GM19372 (cell line): ENCODE measurements at regions not wholly inside any gene's neighbourhood (a gene's known extent, or its start where the extent isn't known, plus 50 kb on each side); places are given as distances from the start of the nearest gene placed in this dataset.

Experiments used
- ATAC-seq: cut with Tn5 transposase; IDR thresholded peaks from one replicate; pipeline ENCODE4 v1.9.1; 2021; ENCODE audit warnings: mild to moderate bottlenecking, low read depth, moderate library complexity; ENCODE audit not compliant: unreplicated experiment

- no peak for ATAC-seq
These were observed 251.7 kb downstream of the FZD1 start for GRCh38 chr7:91515961-91516360.

DNA sequence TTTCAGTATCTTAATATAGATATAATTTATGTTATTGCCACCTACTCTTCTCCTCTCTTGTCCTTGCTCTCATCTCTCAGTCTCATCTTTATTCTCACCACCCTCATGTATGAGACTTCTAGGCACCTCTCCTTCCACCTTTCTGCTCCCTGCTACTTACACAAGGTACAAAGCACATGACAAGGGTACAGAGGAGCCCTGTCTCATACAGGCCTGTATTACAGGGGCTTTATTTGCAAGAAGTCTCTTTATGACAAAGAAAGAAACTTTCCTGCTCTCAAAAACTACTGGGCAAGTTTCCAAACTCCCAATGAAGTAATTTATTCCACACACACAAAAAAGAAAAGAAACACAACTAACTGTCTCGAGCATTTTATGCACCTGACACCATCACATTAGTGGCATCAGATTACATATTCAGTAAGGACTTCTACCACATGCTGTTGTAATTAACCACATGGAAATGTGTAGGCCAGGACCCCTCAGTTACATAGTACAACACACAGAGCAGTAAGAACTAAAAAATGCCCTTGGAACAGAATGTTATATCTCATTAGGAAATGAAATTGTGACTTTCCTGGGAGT is 253.1 kb downstream of the FZD1 start:
- no peak for ATAC-seq

- no peak for ATAC-seq
These were observed 253.8 kb downstream of the FZD1 start for GRCh38 chr7:91518058-91518457.

GRCh38 chr7:91519241-91520158 is 255.3 kb downstream of the FZD1 start:
- no peak for ATAC-seq

- no peak for ATAC-seq
These were observed 256.4 kb downstream of the FZD1 start for GRCh38 chr7:91520645-91521044.

- ATAC-seq = no peak
These were observed 262.2 kb downstream of the FZD1 start for GRCh38 chr7:91526404-91526803.

GRCh38 chr7:91527460-91527859 is 263.2 kb downstream of the FZD1 start:
- no peak for ATAC-seq

- ATAC-seq = no peak
These were observed 269.8 kb downstream of the FZD1 start for GRCh38 chr7:91533996-91534395.

- no peak for ATAC-seq
These were observed 273.3 kb downstream of the FZD1 start for GRCh38 chr7:91537260-91538152.

DNA sequence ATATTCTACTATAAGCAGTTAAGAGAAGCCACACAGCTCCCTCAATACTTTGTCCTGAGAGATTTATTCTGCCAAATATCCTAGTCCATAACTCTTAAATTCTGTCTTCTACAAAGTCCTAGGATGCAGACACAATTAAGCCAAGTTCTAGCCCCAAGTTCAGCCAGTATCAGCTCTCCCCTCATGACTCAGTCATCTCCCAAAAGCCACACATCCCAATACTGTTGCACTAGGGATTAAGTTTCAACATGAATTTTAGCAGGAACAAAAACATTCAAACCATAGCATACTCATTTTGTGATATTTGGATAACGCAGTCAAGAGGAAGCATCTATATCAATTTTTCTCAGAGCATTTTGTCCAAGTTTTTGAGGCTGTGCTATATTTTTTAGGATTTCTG is 277.4 kb downstream of the FZD1 start:
- ATAC-seq = no peak

GRCh38 chr7:91543646-91544045 is 279.4 kb downstream of the FZD1 start:
- ATAC-seq = no peak

DNA sequence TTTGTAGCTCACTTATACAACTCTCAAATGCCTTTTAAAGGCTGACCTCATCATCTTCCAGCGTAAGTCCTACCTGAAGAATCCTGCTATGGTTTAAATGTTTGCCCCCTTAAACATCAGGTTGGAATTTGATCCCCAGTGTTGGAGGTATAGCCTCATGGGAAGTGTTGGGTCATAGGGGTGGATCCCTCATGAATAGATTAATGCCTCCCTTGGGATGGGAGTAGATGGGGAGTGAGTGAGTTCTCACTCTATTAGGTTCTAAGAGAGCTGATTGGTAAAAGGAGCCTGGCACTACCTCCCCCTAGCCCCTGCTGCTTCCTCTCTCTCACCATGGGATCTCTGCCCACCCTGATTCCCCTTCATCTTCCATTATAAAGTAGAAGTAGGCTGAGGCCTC is 285.6 kb downstream of the FZD1 start:
- no peak for ATAC-seq

GRCh38 chr7:91550931-91551330 is 286.7 kb downstream of the FZD1 start:
- no peak for ATAC-seq

GRCh38 chr7:91551377-91552175 is 287.3 kb downstream of the FZD1 start:
- no peak for ATAC-seq

DNA sequence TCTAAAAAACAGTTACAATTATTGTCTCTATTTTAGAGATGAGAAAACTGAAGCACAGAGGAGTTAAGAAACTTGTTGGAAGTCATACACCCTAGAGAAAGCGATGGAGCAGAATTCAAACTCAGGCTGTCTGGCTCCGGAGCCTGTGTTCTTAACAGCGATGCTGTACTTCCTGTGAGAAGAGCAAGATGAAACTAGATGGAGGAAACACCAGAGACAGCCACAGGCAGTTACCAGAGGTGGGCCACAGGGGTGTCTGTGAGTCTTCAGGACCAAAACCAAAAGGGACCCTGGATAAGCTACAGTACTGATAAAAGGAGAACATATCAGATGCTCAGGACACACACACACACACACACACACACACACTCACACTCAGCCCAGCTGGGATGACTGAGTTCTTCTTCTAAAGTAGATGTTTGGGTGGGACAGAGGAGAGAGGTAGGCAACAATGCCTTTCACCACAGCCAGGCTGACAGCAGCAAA is 289.2 kb downstream of the FZD1 start:
- ATAC-seq = no peak

DNA sequence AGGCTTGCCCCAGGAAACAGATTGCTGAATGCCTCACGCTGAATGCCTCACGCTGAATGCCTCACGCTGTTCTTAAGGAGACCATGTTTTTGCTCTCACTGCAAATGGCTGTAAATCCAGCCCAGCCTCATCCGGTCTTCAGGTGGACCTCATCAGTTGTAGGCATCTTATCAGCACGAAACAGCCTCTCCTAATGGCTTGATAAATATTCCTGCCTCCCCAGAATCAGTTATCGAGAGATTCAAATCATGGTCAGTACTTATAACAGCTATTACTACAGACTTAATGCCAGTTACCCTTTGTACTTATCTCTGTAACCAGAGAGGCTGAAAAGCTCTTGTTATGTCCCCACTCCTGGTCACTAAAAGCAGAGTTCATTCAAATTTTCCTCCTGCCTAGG is 290.6 kb downstream of the FZD1 start:
- no peak for ATAC-seq

- no peak for ATAC-seq
These were observed 292.0 kb downstream of the FZD1 start for GRCh38 chr7:91556239-91556638.

- ATAC-seq = no peak
These were observed 292.9 kb downstream of the FZD1 start for GRCh38 chr7:91556956-91557650.

DNA sequence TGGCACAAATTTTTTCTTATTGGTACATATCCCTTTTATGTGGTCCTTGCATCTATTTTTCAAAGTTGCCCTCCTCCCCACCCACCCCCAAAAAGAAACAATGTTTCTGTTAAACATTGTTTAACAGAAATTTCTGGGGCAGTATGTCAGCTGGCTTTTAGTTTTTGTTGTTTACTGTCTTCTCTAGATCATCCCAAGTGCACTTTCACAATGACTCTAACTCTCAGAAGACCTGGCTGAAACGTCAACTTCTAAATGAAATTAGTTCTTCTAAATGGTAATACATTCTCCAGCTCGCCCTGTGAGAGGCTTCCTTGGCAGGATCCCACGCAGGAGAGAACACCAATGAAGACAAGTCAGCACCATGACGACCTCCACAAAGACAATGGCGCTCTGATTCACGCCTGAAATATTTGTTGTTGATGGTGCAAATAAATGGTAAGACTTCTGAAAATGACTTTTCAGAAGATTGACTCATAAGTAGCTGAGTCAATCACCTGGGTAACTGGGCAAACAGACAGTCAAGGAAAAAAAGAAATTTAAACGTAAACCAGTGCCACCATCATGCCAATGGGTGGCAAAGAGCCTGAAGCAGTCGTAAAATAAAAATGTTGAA is 293.7 kb downstream of the FZD1 start:
- peak; percentile 76 for ATAC-seq
